ENCODE measurements at regions not wholly inside any gene's neighbourhood (a gene's known extent, or its start where the extent isn't known, plus 50 kb on each side); places are given as distances from the start of the nearest gene placed in this dataset.

DNA sequence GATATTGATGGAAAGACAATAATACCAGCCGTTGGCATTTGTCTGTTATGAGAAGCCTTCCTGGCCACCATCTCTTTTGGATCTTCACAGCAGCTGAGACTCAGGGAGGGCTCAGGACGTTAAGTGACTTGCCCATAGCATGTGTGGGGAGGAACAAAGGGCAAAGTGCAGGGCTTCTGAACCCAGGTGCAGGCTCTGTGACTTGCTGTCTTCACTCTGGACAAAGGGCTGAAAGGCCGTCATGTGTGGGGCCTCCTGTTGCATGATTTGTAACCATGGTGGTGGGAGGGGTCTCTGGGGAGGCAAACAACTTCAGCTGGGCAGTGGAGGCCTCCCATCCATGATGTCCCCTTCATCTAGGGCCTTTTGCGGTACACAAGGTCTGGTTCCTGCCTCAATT, 65.5 kb upstream of the SIX2 start:
- Histone ChIP-seq H3K36me3 (no peaks in the 10 kb centered on the region), H3K4me1 (no peaks in the 10 kb centered on the region), H3K4me3 (no peak overlapping the region), H3K27me3 (replicated peaks in 1 of 7) (peaks cover 0 to 34% (median 0%) of the 10 kb centered on the region in 7 donors), H3K27ac (no peak overlapping the region), H3K9me3 (no peaks in the 10 kb centered on the region)
- 78 to 85% (median 81%) methylated on average over 4 of the region's 4 CpGs for WGBS, 5 donors
- TF ChIP-seq, protein P1, sequence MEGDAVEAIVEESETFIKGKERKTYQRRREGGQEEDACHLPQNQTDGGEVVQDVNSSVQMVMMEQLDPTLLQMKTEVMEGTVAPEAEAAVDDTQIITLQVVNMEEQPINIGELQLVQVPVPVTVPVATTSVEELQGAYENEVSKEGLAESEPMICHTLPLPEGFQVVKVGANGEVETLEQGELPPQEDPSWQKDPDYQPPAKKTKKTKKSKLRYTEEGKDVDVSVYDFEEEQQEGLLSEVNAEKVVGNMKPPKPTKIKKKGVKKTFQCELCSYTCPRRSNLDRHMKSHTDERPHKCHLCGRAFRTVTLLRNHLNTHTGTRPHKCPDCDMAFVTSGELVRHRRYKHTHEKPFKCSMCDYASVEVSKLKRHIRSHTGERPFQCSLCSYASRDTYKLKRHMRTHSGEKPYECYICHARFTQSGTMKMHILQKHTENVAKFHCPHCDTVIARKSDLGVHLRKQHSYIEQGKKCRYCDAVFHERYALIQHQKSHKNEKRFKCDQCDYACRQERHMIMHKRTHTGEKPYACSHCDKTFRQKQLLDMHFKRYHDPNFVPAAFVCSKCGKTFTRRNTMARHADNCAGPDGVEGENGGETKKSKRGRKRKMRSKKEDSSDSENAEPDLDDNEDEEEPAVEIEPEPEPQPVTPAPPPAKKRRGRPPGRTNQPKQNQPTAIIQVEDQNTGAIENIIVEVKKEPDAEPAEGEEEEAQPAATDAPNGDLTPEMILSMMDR (IDR thresholded peaks at IDR 0.05 in 8 of 11, conservative IDR thresholded peaks at IDR 0.05 in 3 of 11): no peak
- no peak for TF ChIP-seq POLR2A (IDR thresholded peaks at IDR 0.05)
- no peak for TF ChIP-seq POLR2AphosphoS5 (IDR thresholded peaks at IDR 0.05)
- no peak for DNase-seq
- intact Hi-C loops (cut with DNase I; ENCODE audit: low total_unique reads): no loop called here

DNA sequence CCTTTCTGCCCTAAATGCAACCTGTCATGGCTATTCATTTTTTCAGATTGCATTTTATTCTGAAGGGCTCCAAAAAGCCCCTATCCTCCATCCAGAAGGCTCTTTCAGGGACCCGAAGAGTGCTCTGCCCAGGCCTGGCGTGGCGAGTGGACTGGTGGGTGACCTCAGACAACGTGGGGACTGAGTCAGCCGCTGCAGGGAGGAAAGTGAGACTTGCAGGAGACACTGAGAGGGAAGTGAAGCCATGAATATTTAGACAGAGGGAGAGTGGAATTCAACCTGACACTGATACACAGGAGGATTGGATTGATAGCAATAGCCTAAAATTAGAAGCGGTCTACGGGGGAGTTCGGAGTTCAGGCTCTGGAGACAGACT, 63.6 kb upstream of the SIX2 start:
- H3K36me3 ChIP-seq: no peaks in the 10 kb centered on the region
- intact Hi-C loops (cut with DNase I; ENCODE audit: low total_unique reads): no loop called here
- H3K27ac ChIP-seq: no peak overlapping the region
- H3K4me3 ChIP-seq: no peak overlapping the region
- no peak for DNase-seq
- no peaks in the 10 kb centered on the region for H3K4me1 ChIP-seq
- peaks cover 0 to 34% (median 0%) of the 10 kb centered on the region in 7 donors for H3K27me3 ChIP-seq (replicated peaks in 1 of 7)
- H3K9me3 ChIP-seq: no peaks in the 10 kb centered on the region
- TF ChIP-seq POLR2AphosphoS5 (IDR thresholded peaks at IDR 0.05) (no peak), POLR2A (IDR thresholded peaks at IDR 0.05) (no peak)
- TF ChIP-seq, protein P1 (IDR thresholded peaks at IDR 0.05 in 8 of 11, conservative IDR thresholded peaks at IDR 0.05 in 3 of 11): no peak
- 88 to 95% (median 91%) methylated on average over 8 of the region's 8 CpGs for WGBS, 5 donors

DNA sequence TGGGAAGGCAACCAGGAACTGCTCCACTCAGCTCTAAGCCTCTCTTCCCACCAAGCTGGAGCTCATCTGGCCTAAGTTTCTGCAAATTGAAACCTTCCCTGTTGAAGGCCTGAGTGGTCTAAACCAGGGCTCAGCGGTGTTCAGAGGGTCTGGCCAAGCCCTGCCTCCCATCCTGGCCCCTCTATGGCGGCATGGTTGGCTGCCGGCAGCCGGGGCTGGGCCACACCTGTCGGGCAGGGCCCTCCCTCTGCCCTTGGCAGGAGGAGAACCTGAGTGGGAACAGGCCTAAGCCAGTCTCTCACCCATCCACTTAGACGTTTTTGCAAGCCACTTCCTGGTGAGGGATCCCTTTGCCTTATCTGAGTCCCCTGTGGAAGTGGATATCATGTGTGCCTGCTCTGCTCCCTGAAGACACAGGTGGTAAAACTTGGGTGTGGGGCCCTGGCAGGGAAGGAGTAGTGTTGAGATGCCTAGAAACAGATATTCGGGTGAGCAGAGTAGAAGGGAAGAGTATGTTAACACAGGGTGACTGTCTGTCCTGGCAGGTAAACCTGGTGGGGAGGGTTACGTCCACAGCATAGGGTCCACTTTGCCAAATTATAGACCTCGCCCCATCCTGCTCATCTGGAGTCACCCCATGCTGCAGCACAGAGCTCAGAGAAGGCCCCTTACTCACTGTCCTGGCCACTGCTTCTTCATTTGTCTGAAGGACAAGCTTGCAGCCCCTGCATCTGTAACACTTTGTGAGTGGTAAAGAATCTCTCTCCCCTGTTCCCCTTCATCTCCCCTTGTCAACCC, 63.0 kb upstream of the SIX2 start:
- no peak for DNase-seq
- Histone ChIP-seq H3K4me3 (no peak overlapping the region), H3K4me1 (no peaks in the 10 kb centered on the region), H3K27me3 (replicated peaks in 1 of 7) (peaks cover 0 to 34% (median 0%) of the 10 kb centered on the region in 7 donors), H3K27ac (no peak overlapping the region), H3K36me3 (no peaks in the 10 kb centered on the region), H3K9me3 (no peaks in the 10 kb centered on the region)
- intact Hi-C loops (cut with DNase I; ENCODE audit: low total_unique reads): no loop called here
- TF ChIP-seq, protein P1 (IDR thresholded peaks at IDR 0.05 in 8 of 11, conservative IDR thresholded peaks at IDR 0.05 in 3 of 11): no peak
- TF ChIP-seq POLR2AphosphoS5 (IDR thresholded peaks at IDR 0.05): no peak
- 74 to 90% (median 79%) methylated on average over 5 to 9 of the region's 9 CpGs for WGBS, 5 donors

DNA sequence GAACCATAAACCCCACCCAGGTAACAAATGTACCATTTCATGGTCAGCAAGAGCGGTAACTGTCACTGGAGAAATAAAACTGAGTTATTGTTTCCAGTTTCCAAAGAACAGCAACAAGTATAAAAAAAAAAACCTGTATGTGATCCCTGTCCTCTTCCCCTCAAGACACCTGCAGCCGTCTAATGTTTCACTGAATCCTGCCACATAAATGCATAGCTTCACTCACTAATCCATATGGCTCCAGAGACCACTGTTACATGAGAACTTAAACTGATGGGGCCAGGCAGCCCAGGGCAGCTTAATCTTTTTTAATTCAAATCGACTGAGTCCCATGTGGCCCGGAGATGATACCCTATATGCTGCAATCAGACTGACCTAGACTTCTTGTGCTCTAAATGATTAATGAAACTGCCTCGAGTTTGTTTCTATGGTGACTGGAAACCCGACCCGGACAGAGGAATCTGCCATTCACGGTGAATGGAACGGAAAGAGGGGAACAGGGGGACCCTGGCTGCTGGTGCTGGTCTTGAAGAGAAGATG, 60.9 kb upstream of the SIX2 start:
- H3K4me1 ChIP-seq: no peaks in the 10 kb centered on the region
- peaks cover 0 to 45% (median 0%) of the 10 kb centered on the region in 7 donors for H3K27me3 ChIP-seq (replicated peaks in 1 of 7)
- WGBS, 5 donors: 46 to 71% (median 67%) methylated on average over 9 of the region's 9 CpGs
- H3K4me3 ChIP-seq: no peak overlapping the region
- intact Hi-C loops (cut with DNase I; ENCODE audit: low total_unique reads): no loop called here
- no peak for DNase-seq
- H3K9me3 ChIP-seq: no peaks in the 10 kb centered on the region
- no peak overlapping the region for H3K27ac ChIP-seq
- no peaks in the 10 kb centered on the region for H3K36me3 ChIP-seq
- TF ChIP-seq POLR2A (IDR thresholded peaks at IDR 0.05) (no peak), POLR2AphosphoS5 (IDR thresholded peaks at IDR 0.05) (no peak)
- TF ChIP-seq, protein P1 (IDR thresholded peaks at IDR 0.05 in 8 of 11, conservative IDR thresholded peaks at IDR 0.05 in 3 of 11): no peak

Measured in spleen (tissue), 11 donors.